Neural progenitor cell (in vitro differentiated cells): ENCODE measurements at regions not wholly inside any gene's neighbourhood (a gene's known extent, or its start where the extent isn't known, plus 50 kb on each side); places are given as distances from the start of the nearest gene placed in this dataset.
A peak's percentile ranks its signal among the peaks of the same experiment; 100 is the strongest.

Experiments used
- DNase-seq: peaks from one replicate; pipeline ENCODE4 v3.0.0-alpha.2; 2016; ENCODE audit warnings: low spot score
- H2AFZ ChIP-seq: fragments of 200-600 bp; sonication (generic); replicated peaks from 2 replicates; pipeline ENCODE4 v1.6.1; 2016; ENCODE audit warnings: antibody characterized with exemption
- H3F3A ChIP-seq: fragments of 200-600 bp; sonication (generic); 2 replicates; pipeline ENCODE4 v1.6.1; 2016; ENCODE audit warnings: antibody characterized with exemption, low read depth
- H3K27ac ChIP-seq: fragments of 200-600 bp; sonication (generic); 2 replicates; pipeline ENCODE4 v1.5.1; 2016; ENCODE audit warnings: mild to moderate bottlenecking
- H3K27me3 ChIP-seq: fragments of 200-600 bp; sonication (generic); 2 replicates; pipeline ENCODE4 v1.6.1; 2016; ENCODE audit warnings: mild to moderate bottlenecking, moderate library complexity
- H3K36me3 ChIP-seq: fragments of 200-600 bp; sonication (generic); 2 replicates; pipeline ENCODE4 v1.5.1; 2016
- H3K4me1 ChIP-seq: fragments of 200-600 bp; sonication (generic); 2 replicates; pipeline ENCODE4 v1.6.1; 2016; ENCODE audit warnings: mixed run types
- H3K4me2 ChIP-seq: fragments of 200-600 bp; sonication (generic); 2 replicates; pipeline ENCODE4 v1.6.1; 2016
- H3K4me3 ChIP-seq: fragments of 200-600 bp; sonication (generic); 2 replicates; pipeline ENCODE4 v1.5.1; 2016
- H3K79me2 ChIP-seq: fragments of 200-600 bp; sonication (generic); 2 replicates; pipeline ENCODE4 v1.6.1; 2016; ENCODE audit warnings: low read depth
- H3K9ac ChIP-seq: fragments of 200-600 bp; sonication (generic); 2 replicates; pipeline ENCODE4 v1.6.1; 2016
- H3K9me3 ChIP-seq: fragments of 200-600 bp; sonication (generic); 2 replicates; pipeline ENCODE4 v1.5.1; 2016; ENCODE audit warnings: low read depth
- H4K20me1 ChIP-seq: fragments of 200-600 bp; sonication (generic); 2 replicates; pipeline ENCODE4 v1.6.1; 2016; ENCODE audit warnings: low read depth
- H3K27ac Mint-ChIP-seq: 3 replicates; pipeline ENCODE4 v1.8.0; 2021; ENCODE audit warnings: mixed read lengths
- H3K27me3 Mint-ChIP-seq: 2 replicates; pipeline ENCODE4 v1.8.0; 2022; ENCODE audit warnings: low read depth, mild to moderate bottlenecking, inconsistent platforms, moderate library complexity, mixed read lengths; ENCODE audit not compliant: insufficient read depth
- H3K36me3 Mint-ChIP-seq: 3 replicates; pipeline ENCODE4 v1.8.0; 2021; ENCODE audit warnings: mixed read lengths
- H3K4me1 Mint-ChIP-seq: 3 replicates; pipeline ENCODE4 v1.8.0; 2021; ENCODE audit warnings: mixed read lengths
- H3K4me3 Mint-ChIP-seq: 3 replicates; pipeline ENCODE4 v1.8.0; 2021; ENCODE audit warnings: mild to moderate bottlenecking, moderate library complexity, mixed read lengths
- H3K9me3 Mint-ChIP-seq: 3 replicates; pipeline ENCODE4 v1.8.0; 2020; ENCODE audit warnings: mixed read lengths
- EZH2 ChIP-seq: fragments of 200-600 bp; sonication (generic); IDR thresholded peaks from 2 replicates; pipeline ENCODE4 v1.6.1; 2017; ENCODE audit warnings: antibody characterized with exemption, mild to moderate bottlenecking, moderate library complexity
- EZH2phosphoT487 ChIP-seq: fragments of 200-600 bp; sonication (generic); IDR thresholded peaks from 2 replicates; pipeline ENCODE4 v1.6.1; 2017; ENCODE audit warnings: antibody characterized with exemption
- TF ChIP-seq, protein P1 (sequence below): fragments of 200-600 bp; sonication (generic); IDR thresholded peaks from 2 replicates; pipeline ENCODE4 v1.5.1; 2017; ENCODE audit warnings: antibody characterized with exemption, mild to moderate bottlenecking

DNA sequence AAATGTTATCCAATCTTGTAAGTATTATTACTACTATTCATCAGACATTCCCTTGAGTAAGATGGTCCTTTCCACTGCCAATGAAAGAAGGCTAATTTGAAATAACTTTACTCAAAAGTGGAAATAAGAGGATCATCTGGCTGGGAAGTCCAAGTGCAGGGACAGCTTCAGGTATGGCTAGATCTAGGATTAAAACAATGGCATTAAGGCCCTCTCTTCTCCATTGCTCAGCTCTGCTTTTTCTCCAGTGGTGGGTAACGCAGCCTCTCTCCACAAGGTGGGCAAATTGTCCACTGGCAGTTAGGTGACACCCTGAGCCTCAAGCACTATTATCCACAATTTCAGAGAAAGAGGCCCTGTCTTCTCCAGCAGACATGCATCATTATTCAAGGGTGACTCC, 66.7 kb upstream of the PGM2 start:
- H3K27ac ChIP-seq, result no peak overlapping the region
- no peak overlapping the region for H3K4me3 Mint-ChIP-seq
- no peak overlapping the region for H3K27ac Mint-ChIP-seq
- no peaks in the 10 kb centered on the region for H3K36me3 ChIP-seq
- peaks cover 7% of the 10 kb centered on the region for H3K4me1 Mint-ChIP-seq
- no peaks in the 10 kb centered on the region for H3F3A ChIP-seq
- H3K4me1 ChIP-seq, result no peaks in the 10 kb centered on the region
- H3K4me3 ChIP-seq, result no peak overlapping the region
- no peaks in the 10 kb centered on the region for H3K27me3 Mint-ChIP-seq
- H3K27me3 ChIP-seq, result no peaks in the 10 kb centered on the region
- TF ChIP-seq, protein P1, sequence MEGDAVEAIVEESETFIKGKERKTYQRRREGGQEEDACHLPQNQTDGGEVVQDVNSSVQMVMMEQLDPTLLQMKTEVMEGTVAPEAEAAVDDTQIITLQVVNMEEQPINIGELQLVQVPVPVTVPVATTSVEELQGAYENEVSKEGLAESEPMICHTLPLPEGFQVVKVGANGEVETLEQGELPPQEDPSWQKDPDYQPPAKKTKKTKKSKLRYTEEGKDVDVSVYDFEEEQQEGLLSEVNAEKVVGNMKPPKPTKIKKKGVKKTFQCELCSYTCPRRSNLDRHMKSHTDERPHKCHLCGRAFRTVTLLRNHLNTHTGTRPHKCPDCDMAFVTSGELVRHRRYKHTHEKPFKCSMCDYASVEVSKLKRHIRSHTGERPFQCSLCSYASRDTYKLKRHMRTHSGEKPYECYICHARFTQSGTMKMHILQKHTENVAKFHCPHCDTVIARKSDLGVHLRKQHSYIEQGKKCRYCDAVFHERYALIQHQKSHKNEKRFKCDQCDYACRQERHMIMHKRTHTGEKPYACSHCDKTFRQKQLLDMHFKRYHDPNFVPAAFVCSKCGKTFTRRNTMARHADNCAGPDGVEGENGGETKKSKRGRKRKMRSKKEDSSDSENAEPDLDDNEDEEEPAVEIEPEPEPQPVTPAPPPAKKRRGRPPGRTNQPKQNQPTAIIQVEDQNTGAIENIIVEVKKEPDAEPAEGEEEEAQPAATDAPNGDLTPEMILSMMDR, result no peak
- no peak for TF ChIP-seq EZH2phosphoT487
- no peak for TF ChIP-seq EZH2
- H3K79me2 ChIP-seq, result no peaks in the 10 kb centered on the region
- no peak overlapping the region for H3K4me2 ChIP-seq
- H4K20me1 ChIP-seq, result no peaks in the 10 kb centered on the region
- no peak for DNase-seq
- H2AFZ ChIP-seq, result no peak overlapping the region
- no peaks in the 10 kb centered on the region for H3K9me3 Mint-ChIP-seq
- no peaks in the 10 kb centered on the region for H3K9me3 ChIP-seq
- no peaks in the 10 kb centered on the region for H3K36me3 Mint-ChIP-seq
- no peak overlapping the region for H3K9ac ChIP-seq

DNA sequence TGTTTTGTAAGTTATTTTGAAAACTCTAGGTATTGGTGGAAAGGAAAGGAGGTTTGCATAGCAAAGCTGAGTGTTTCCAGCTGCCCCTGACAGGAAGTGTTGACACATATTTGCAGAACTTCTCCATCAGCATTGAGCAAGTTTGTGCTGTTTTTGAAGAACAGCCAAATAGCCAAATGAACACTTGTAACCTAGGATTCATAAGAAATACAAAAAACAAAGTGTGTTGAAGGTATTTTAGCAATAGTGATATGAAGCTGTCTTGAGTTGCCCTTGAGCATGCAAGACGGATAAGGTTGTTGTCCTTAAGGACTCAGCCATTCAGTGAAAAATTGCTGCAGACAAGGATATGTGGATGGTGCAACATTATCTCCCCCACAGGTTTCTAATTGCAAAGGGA, 68.3 kb upstream of the PGM2 start:
- Histone ChIP-seq H3K79me2 (no peaks in the 10 kb centered on the region), H3K27ac (no peak overlapping the region), H3K36me3 (no peaks in the 10 kb centered on the region), H3K9me3 (no peaks in the 10 kb centered on the region), H3K4me2 (no peak overlapping the region), H3F3A (no peaks in the 10 kb centered on the region), H2AFZ (peak overlapping the region; percentile 44), H3K4me3 (no peak overlapping the region), H3K4me1 (no peaks in the 10 kb centered on the region), H3K27me3 (no peaks in the 10 kb centered on the region), H4K20me1 (no peaks in the 10 kb centered on the region), H3K9ac (no peak overlapping the region)
- TF ChIP-seq, protein P1, result no peak
- TF ChIP-seq EZH2 (no peak), EZH2phosphoT487 (no peak)
- H3K4me1 Mint-ChIP-seq, result peaks cover 7% of the 10 kb centered on the region
- no peak overlapping the region for H3K27ac Mint-ChIP-seq
- no peaks in the 10 kb centered on the region for H3K27me3 Mint-ChIP-seq
- H3K36me3 Mint-ChIP-seq, result no peaks in the 10 kb centered on the region
- no peak overlapping the region for H3K4me3 Mint-ChIP-seq
- H3K9me3 Mint-ChIP-seq, result no peaks in the 10 kb centered on the region
- no peak for DNase-seq

- H3K4me3 Mint-ChIP-seq, result no peak overlapping the region
- Histone ChIP-seq H2AFZ (no peak overlapping the region), H4K20me1 (no peaks in the 10 kb centered on the region), H3K36me3 (no peaks in the 10 kb centered on the region), H3K27ac (no peak overlapping the region), H3K4me1 (no peaks in the 10 kb centered on the region), H3K79me2 (no peaks in the 10 kb centered on the region), H3K9me3 (no peaks in the 10 kb centered on the region), H3F3A (no peaks in the 10 kb centered on the region), H3K4me2 (no peak overlapping the region), H3K27me3 (no peaks in the 10 kb centered on the region), H3K4me3 (no peak overlapping the region), H3K9ac (no peak overlapping the region)
- DNase-seq, result no peak
- H3K27me3 Mint-ChIP-seq, result no peaks in the 10 kb centered on the region
- H3K36me3 Mint-ChIP-seq, result no peaks in the 10 kb centered on the region
- TF ChIP-seq, protein P1, result no peak
- TF ChIP-seq EZH2 (no peak), EZH2phosphoT487 (no peak)
- peaks cover 5% of the 10 kb centered on the region for H3K4me1 Mint-ChIP-seq
- no peak overlapping the region for H3K27ac Mint-ChIP-seq
- H3K9me3 Mint-ChIP-seq, result no peaks in the 10 kb centered on the region
These were observed 68.7 kb upstream of the PGM2 start for GRCh38 chr4:37757761-37758160.

- no peak for TF ChIP-seq EZH2
- TF ChIP-seq, protein P1, result no peak
- no peak for TF ChIP-seq EZH2phosphoT487
- peaks cover 2% of the 10 kb centered on the region for H3K4me1 Mint-ChIP-seq
- H3K36me3 Mint-ChIP-seq, result no peaks in the 10 kb centered on the region
These were observed 69.4 kb upstream of the PGM2 start for GRCh38 chr4:37757121-37757520.

More at GRCh38 chr4:37757121-37757520, 69.4 kb upstream of the PGM2 start:
- H3K9me3 Mint-ChIP-seq, result no peaks in the 10 kb centered on the region
- Histone ChIP-seq H3K4me3 (no peak overlapping the region), H3K9me3 (no peaks in the 10 kb centered on the region), H3K27me3 (no peaks in the 10 kb centered on the region), H3K27ac (no peak overlapping the region), H3K9ac (no peak overlapping the region), H3K79me2 (no peaks in the 10 kb centered on the region), H2AFZ (no peak overlapping the region), H3K4me2 (no peak overlapping the region), H3K36me3 (no peaks in the 10 kb centered on the region), H3K4me1 (no peaks in the 10 kb centered on the region), H4K20me1 (no peaks in the 10 kb centered on the region), H3F3A (no peaks in the 10 kb centered on the region)
- no peak overlapping the region for H3K4me3 Mint-ChIP-seq
- DNase-seq, result no peak
- no peaks in the 10 kb centered on the region for H3K27me3 Mint-ChIP-seq
- H3K27ac Mint-ChIP-seq, result no peak overlapping the region
